ENCODE measurements at regions not wholly inside any gene's neighbourhood (a gene's known extent, or its start where the extent isn't known, plus 50 kb on each side); places are given as distances from the start of the nearest gene placed in this dataset.
"Not testable (repeated sequence)": the region's sequence is repeated elsewhere in the genome, so short reads cannot be mapped to it uniquely, and the experiment has no call there.

- DNase-seq, result peak; percentile 36
These were observed 924.3 kb upstream of the CDH10 start for GRCh38 chr5:25568989-25569625.

GRCh38 chr5:25568294-25568693 is 923.5 kb upstream of the CDH10 start:
- no peak for DNase-seq

GRCh38 chr5:25567881-25568280 is 923.1 kb upstream of the CDH10 start:
- DNase-seq, result no peak

GRCh38 chr5:25562656-25563055 is 917.9 kb upstream of the CDH10 start:
- no peak for DNase-seq

- no peak for DNase-seq
These were observed 909.3 kb upstream of the CDH10 start for GRCh38 chr5:25554077-25554476.

GRCh38 chr5:25552871-25553481 is 908.2 kb upstream of the CDH10 start:
- no peak for DNase-seq

GRCh38 chr5:25550793-25551192 is 906.0 kb upstream of the CDH10 start:
- no peak for DNase-seq

- no peak for DNase-seq
These were observed 900.0 kb upstream of the CDH10 start for GRCh38 chr5:25544652-25545249.

- DNase-seq, result no peak
These were observed 895.9 kb upstream of the CDH10 start for GRCh38 chr5:25540628-25541027.

- no peak for DNase-seq
These were observed 894.8 kb upstream of the CDH10 start for GRCh38 chr5:25539536-25539935.

GRCh38 chr5:25536461-25536860 is 891.7 kb upstream of the CDH10 start:
- DNase-seq, result not testable (repeated sequence)

- no peak for DNase-seq
These were observed 871.4 kb upstream of the CDH10 start for GRCh38 chr5:25516141-25516540.

GRCh38 chr5:25515525-25515924 is 870.7 kb upstream of the CDH10 start:
- no peak for DNase-seq

- DNase-seq, result not testable (repeated sequence)
These were observed 865.9 kb upstream of the CDH10 start for GRCh38 chr5:25510692-25511091.

GRCh38 chr5:25508011-25508410 is 863.2 kb upstream of the CDH10 start:
- DNase-seq, result not testable (repeated sequence)

- no peak for DNase-seq
These were observed 855.9 kb upstream of the CDH10 start for GRCh38 chr5:25500635-25501034.

GRCh38 chr5:25489834-25490538 is 845.2 kb upstream of the CDH10 start:
- DNase-seq, result no peak

- no peak for DNase-seq
These were observed 843.3 kb upstream of the CDH10 start for GRCh38 chr5:25488119-25488518.

- no peak for DNase-seq
These were observed 839.6 kb upstream of the CDH10 start for GRCh38 chr5:25484391-25484790.

- no peak for DNase-seq
These were observed 836.7 kb upstream of the CDH10 start for GRCh38 chr5:25481463-25481862.

- no peak for DNase-seq
These were observed 814.3 kb upstream of the CDH10 start for GRCh38 chr5:25459082-25459481.

GRCh38 chr5:25458628-25459027 is 813.9 kb upstream of the CDH10 start:
- no peak for DNase-seq

- DNase-seq, result no peak
These were observed 808.7 kb upstream of the CDH10 start for GRCh38 chr5:25453500-25453899.

- no peak for DNase-seq
These were observed 806.5 kb upstream of the CDH10 start for GRCh38 chr5:25451294-25451693.
